Hepatocyte (in vitro differentiated cells): ENCODE measurements at regions not wholly inside any gene's neighbourhood (a gene's known extent, or its start where the extent isn't known, plus 50 kb on each side); places are given as distances from the start of the nearest gene placed in this dataset.

ENCODE experiments used
- EZH2phosphoT487 ChIP-seq: fragments of 200-600 bp; sonication (generic); IDR thresholded peaks from one replicate; pipeline ENCODE4 v1.6.1; 2018; ENCODE audit warnings: antibody characterized with exemption, mild to moderate bottlenecking, low read depth, moderate library complexity; ENCODE audit not compliant: unreplicated experiment, severe bottlenecking
- TF ChIP-seq, protein P1 (sequence below): fragments of 200-600 bp; sonication (generic); IDR thresholded peaks from 2 replicates; pipeline ENCODE4 v1.5.1; 2016; ENCODE audit warnings: antibody characterized with exemption, mild to moderate bottlenecking; ENCODE audit not compliant: poor library complexity

DNA sequence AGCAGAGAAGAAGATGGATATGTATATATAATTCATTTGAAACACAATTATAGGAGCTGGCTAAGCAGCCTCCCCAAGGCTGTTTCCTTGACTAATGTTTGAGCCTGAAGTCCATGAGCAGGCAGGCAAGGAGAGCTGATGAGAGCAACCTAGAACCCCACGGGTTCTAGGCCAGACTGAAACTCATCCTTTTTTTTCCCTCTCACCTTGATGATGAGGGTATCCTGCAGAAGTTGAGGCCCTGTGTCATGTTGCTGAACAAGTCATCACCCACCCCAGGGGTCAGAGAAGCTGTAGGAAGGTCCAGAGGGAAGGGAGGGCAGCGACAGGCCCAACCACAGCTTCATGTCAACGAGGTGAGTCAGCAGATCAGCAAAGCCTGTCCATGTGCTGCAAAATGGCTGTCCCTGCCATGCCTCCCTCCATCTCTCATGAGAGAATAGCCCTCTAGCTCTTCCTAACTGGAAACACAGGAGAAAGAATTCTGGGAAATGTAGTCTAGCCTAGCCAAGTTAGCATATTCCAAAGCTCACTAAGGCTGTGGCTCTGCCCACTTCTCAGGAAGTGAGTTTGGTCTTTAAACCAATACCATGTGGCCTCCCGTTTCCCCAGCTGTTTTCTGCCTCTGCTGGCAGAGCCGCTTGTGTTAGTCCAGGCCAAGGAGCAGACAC is 91.3 kb upstream of the DTNBP1 start:
- TF ChIP-seq, protein P1, sequence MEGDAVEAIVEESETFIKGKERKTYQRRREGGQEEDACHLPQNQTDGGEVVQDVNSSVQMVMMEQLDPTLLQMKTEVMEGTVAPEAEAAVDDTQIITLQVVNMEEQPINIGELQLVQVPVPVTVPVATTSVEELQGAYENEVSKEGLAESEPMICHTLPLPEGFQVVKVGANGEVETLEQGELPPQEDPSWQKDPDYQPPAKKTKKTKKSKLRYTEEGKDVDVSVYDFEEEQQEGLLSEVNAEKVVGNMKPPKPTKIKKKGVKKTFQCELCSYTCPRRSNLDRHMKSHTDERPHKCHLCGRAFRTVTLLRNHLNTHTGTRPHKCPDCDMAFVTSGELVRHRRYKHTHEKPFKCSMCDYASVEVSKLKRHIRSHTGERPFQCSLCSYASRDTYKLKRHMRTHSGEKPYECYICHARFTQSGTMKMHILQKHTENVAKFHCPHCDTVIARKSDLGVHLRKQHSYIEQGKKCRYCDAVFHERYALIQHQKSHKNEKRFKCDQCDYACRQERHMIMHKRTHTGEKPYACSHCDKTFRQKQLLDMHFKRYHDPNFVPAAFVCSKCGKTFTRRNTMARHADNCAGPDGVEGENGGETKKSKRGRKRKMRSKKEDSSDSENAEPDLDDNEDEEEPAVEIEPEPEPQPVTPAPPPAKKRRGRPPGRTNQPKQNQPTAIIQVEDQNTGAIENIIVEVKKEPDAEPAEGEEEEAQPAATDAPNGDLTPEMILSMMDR = no peak
- no peak for TF ChIP-seq EZH2phosphoT487
